ENCODE measurements at regions not wholly inside any gene's neighbourhood (a gene's known extent, or its start where the extent isn't known, plus 50 kb on each side); places are given as distances from the start of the nearest gene placed in this dataset.

GRCh38 chr2:217103752-217104545 lies 244.1 kb upstream of the TNP1 start:
- H3K4me1 ChIP-seq: no peaks in the 10 kb centered on the region
- H3K4me3 ChIP-seq: no peak overlapping the region
- intact Hi-C loops (cut with DNase I; ENCODE audit: low total_unique reads): no loop called here
- no peaks in the 10 kb centered on the region for H3K27me3 ChIP-seq
- TF ChIP-seq POLR2A (IDR thresholded peaks at IDR 0.05) (no peak), CTCF (IDR thresholded peaks at IDR 0.05) (no peak)
- WGBS, 2 donors: 88 to 96% methylated on average over 4 of the region's 4 CpGs
- no peak for DNase-seq
- no peak overlapping the region for H3K27ac ChIP-seq
- H3K36me3 ChIP-seq (ENCODE audit: low read depth, missing control alignments): no peaks in the 10 kb centered on the region
- no peaks in the 10 kb centered on the region for H3K9me3 ChIP-seq

DNA sequence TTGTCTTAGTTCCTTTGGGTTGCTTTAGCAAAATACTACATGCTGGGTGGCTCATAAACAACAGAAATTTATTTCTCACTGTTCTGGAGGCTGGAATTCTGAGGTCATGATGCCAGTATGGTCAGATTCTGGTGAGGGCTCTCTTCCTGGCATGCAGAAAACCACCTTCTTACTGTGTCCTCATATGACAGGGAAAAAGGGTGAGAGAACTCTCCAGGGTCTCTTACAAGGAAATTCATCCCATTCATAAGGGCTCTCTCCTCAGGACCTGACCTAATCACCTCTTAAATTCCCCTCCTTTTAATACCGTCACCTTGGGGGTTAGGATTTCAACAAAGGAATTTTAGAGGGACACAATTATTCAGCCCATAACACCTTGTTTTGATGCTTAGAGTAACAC lies 243.1 kb upstream of the TNP1 start:
- Histone ChIP-seq H3K4me1 (no peaks in the 10 kb centered on the region), H3K4me3 (no peak overlapping the region), H3K36me3 (ENCODE audit: low read depth, missing control alignments) (no peaks in the 10 kb centered on the region), H3K9me3 (no peaks in the 10 kb centered on the region), H3K27me3 (no peaks in the 10 kb centered on the region), H3K27ac (no peak overlapping the region)
- no peak for DNase-seq
- TF ChIP-seq POLR2A (IDR thresholded peaks at IDR 0.05) (no peak), CTCF (IDR thresholded peaks at IDR 0.05) (no peak)
- intact Hi-C loops (cut with DNase I; ENCODE audit: low total_unique reads): no loop called here
- WGBS, 2 donors: 91 to 95% methylated on average over 1 of the region's 1 CpG

DNA sequence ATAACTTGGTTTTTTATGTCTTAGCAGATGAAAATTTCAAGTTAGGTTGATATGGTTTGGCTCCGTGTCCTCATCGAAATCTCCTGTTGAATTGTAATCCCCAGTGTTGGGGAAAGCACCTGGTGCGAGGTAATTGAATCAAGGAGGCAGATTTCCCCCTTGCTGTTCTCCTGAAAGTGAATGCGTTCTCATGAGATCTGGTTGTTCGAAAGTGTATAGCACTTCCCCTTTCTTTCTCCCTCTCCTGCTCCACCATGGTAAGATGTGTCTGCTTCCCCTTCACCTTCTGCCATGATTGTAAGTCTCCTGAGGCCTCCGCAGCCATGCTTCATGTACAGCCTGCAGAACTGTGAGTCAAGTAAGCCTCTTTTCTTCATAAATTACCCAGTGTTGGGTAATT lies 242.1 kb upstream of the TNP1 start:
- H3K9me3 ChIP-seq: no peaks in the 10 kb centered on the region
- no peak overlapping the region for H3K27ac ChIP-seq
- no peak for TF ChIP-seq CTCF (IDR thresholded peaks at IDR 0.05)
- no peak for TF ChIP-seq POLR2A (IDR thresholded peaks at IDR 0.05)
- no peaks in the 10 kb centered on the region for H3K36me3 ChIP-seq (ENCODE audit: low read depth, missing control alignments)
- no peaks in the 10 kb centered on the region for H3K4me1 ChIP-seq
- intact Hi-C loops (cut with DNase I; ENCODE audit: low total_unique reads): no loop called here
- no peak overlapping the region for H3K4me3 ChIP-seq
- no peak for DNase-seq
- no peaks in the 10 kb centered on the region for H3K27me3 ChIP-seq
- WGBS, 2 donors: 92 to 96% methylated on average over 6 of the region's 6 CpGs

DNA sequence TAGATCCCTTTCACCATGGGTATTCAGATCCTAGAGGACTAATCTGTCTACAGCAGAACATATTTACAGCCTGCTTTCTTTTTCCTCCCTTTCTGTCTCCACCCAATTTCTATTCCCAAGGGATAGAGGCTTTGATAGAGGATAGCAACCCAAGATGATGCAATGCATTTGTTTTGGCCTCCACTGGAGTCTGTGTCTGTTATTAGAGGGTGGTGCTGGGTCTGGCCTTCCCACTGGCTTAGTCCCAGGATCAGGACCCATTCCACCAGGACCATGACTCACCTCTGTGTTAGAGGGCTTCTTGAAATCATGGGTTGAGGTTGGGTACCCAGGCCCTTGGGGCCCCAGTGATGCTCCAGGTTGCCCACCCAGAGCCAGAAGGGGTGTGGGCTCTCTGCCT lies 239.7 kb upstream of the TNP1 start:
- no peak for DNase-seq
- Histone ChIP-seq H3K4me1 (no peaks in the 10 kb centered on the region), H3K27ac (no peak overlapping the region), H3K4me3 (no peak overlapping the region), H3K9me3 (no peaks in the 10 kb centered on the region), H3K36me3 (ENCODE audit: low read depth, missing control alignments) (no peaks in the 10 kb centered on the region), H3K27me3 (no peaks in the 10 kb centered on the region)
- intact Hi-C loops (cut with DNase I; ENCODE audit: low total_unique reads): no loop called here
- TF ChIP-seq POLR2A (IDR thresholded peaks at IDR 0.05) (no peak), CTCF (IDR thresholded peaks at IDR 0.05) (no peak)

- Histone ChIP-seq H3K36me3 (ENCODE audit: low read depth, missing control alignments) (no peaks in the 10 kb centered on the region), H3K4me3 (no peak overlapping the region), H3K27me3 (no peaks in the 10 kb centered on the region), H3K27ac (no peak overlapping the region), H3K9me3 (no peaks in the 10 kb centered on the region), H3K4me1 (no peaks in the 10 kb centered on the region)
- intact Hi-C loops (cut with DNase I; ENCODE audit: low total_unique reads): no loop called here
- 91 to 94% methylated on average over 5 of the region's 5 CpGs for WGBS, 2 donors
- DNase-seq: no peak
- TF ChIP-seq POLR2A (IDR thresholded peaks at IDR 0.05): no peak
- no peak for TF ChIP-seq CTCF (IDR thresholded peaks at IDR 0.05)
These were observed 238.6 kb upstream of the TNP1 start for GRCh38 chr2:217098435-217098834.

All from testis (tissue), 2 donors.